Astrocyte of the spinal cord (primary cell): ENCODE measurements at regions not wholly inside any gene's neighbourhood (a gene's known extent, or its start where the extent isn't known, plus 50 kb on each side); places are given as distances from the start of the nearest gene placed in this dataset.

Experiments
- DNase-seq: peaks from one replicate; pipeline ENCODE4 v3.0.0; 2011; ENCODE audit warnings: low read depth, low spot score
- H3K4me3 ChIP-seq: 2 replicates; pipeline ENCODE4 v1.5.1; 2011; ENCODE audit warnings: low read depth, mild to moderate bottlenecking, low read length, moderate library complexity
- CTCF ChIP-seq: IDR thresholded peaks from 2 replicates; pipeline ENCODE4 v1.5.1; 2012; ENCODE audit warnings: low read depth, mild to moderate bottlenecking, low read length, inconsistent platforms
- in situ Hi-C: cut with HindIII; loops from 2 replicates; pipeline ENCODE4 v1.10.0; 2017; ENCODE audit warnings: low sequenced_read_pairs

- no peak overlapping the region for H3K4me3 ChIP-seq
- in situ Hi-C loops, result no loop called here
- TF ChIP-seq CTCF, result no peak
- DNase-seq, result no peak
Observed at GRCh38 chr14:43031598-43031997, 1424.9 kb downstream of the LRFN5 start.

- in situ Hi-C loops, result no loop called here
- no peak for DNase-seq
- no peak overlapping the region for H3K4me3 ChIP-seq
- no peak for TF ChIP-seq CTCF
Observed at GRCh38 chr14:43022094-43022800, 1415.6 kb downstream of the LRFN5 start.

GRCh38 chr14:43019826-43020225 is 1413.2 kb downstream of the LRFN5 start:
- in situ Hi-C loops, result no loop called here
- H3K4me3 ChIP-seq, result no peak overlapping the region
- DNase-seq, result no peak
- no peak for TF ChIP-seq CTCF

- H3K4me3 ChIP-seq, result no peak overlapping the region
- DNase-seq, result no peak
- in situ Hi-C loops, result no loop called here
- TF ChIP-seq CTCF, result no peak
Observed at GRCh38 chr14:43014338-43014737, 1407.7 kb downstream of the LRFN5 start.

- TF ChIP-seq CTCF, result no peak
- no peak for DNase-seq
- in situ Hi-C loops, result no loop called here
- H3K4me3 ChIP-seq, result no peak overlapping the region
Observed at GRCh38 chr14:43012817-43013216, 1406.1 kb downstream of the LRFN5 start.

- peak; percentile 27 for TF ChIP-seq CTCF
- H3K4me3 ChIP-seq, result no peak overlapping the region
- peak; percentile 9 for DNase-seq
- in situ Hi-C loops, result no loop called here
Observed at GRCh38 chr14:43005807-43006206, 1399.1 kb downstream of the LRFN5 start.
